ENCODE measurements at regions not wholly inside any gene's neighbourhood (a gene's known extent, or its start where the extent isn't known, plus 50 kb on each side); places are given as distances from the start of the nearest gene placed in this dataset.

DNA sequence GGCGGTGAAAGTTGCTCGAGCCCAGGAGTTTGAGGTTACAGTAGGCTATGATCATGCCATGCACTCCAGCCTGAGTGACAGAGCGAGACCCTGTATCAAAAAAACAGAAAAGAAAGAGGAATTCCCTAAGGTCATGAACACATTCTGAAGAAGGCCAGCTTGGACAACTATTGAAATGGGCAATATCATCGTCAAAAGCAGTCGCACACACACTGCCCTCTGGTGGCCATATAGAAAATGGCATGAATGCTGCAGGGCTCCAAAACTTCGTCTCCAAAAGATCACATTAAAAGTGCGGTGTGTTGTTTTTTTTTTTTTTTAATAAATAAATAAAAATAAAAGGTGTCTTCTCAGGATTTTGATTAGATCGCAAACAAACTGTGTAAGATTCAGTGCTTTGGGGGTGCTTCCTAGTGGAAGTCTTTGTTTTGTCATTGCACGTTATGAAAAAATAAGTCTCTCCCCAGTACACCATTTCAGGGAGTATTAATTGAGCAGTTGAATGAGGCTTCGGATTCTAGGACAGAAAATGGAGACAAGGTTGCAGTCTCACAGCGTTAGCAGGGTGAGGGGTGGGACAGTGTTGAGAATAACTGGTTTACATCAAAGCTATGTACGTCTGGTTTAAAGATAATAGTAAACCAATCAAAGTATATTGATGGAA is 87.5 kb upstream of the FMN2 start:
- dilution Hi-C loops (cut with MboI; ENCODE audit: extremely low pct_ligation_motif_present, low sequenced_read_pairs), result no loop called here
- FAIRE-seq (no peak), DNase-seq (ENCODE audit: low read depth, low spot score) (no peak)
- H3K4me1 ChIP-seq (ENCODE audit: control insufficient read depth, extremely low read depth, insufficient read depth, low read length), result no peaks in the 10 kb centered on the region
- no peak overlapping the region for H3K4me2 ChIP-seq (ENCODE audit: control insufficient read depth, extremely low read depth, insufficient read depth, low read depth, low read length)
- H3K36me3 ChIP-seq (ENCODE audit: control insufficient read depth in 2 of 2, extremely low read depth in 1 of 2, insufficient read depth in 2 of 2, low read length in 2 of 2), result no peaks in the 10 kb centered on the region
- no peak overlapping the region for H2AFZ ChIP-seq (ENCODE audit: control insufficient read depth, low read length)
- H3K9ac ChIP-seq (ENCODE audit: control insufficient read depth, extremely low read depth, insufficient read depth, low read length), result no peak overlapping the region
- H3K9me3 ChIP-seq (ENCODE audit: control insufficient read depth, low read depth, low read length), result no peaks in the 10 kb centered on the region
- no peak overlapping the region for H3K4me3 ChIP-seq (ENCODE audit: control insufficient read depth in 2 of 3, extremely low read depth in 1 of 3, insufficient read depth in 2 of 3, low read depth in 1 of 3, low read length in 3 of 3)
- H3K27ac ChIP-seq (ENCODE audit: control insufficient read depth, insufficient read depth, low read length), result no peak overlapping the region
- H4K20me1 ChIP-seq (ENCODE audit: control insufficient read depth, extremely low read depth, insufficient read depth, low read length), result no peaks in the 10 kb centered on the region
- H3K79me2 ChIP-seq (ENCODE audit: control insufficient read depth, insufficient read depth, low read length), result no peaks in the 10 kb centered on the region
- no peak for TF ChIP-seq EZH2 (IDR thresholded peaks at IDR 0.05; ENCODE audit: low read length)
- TF ChIP-seq, protein P1, sequence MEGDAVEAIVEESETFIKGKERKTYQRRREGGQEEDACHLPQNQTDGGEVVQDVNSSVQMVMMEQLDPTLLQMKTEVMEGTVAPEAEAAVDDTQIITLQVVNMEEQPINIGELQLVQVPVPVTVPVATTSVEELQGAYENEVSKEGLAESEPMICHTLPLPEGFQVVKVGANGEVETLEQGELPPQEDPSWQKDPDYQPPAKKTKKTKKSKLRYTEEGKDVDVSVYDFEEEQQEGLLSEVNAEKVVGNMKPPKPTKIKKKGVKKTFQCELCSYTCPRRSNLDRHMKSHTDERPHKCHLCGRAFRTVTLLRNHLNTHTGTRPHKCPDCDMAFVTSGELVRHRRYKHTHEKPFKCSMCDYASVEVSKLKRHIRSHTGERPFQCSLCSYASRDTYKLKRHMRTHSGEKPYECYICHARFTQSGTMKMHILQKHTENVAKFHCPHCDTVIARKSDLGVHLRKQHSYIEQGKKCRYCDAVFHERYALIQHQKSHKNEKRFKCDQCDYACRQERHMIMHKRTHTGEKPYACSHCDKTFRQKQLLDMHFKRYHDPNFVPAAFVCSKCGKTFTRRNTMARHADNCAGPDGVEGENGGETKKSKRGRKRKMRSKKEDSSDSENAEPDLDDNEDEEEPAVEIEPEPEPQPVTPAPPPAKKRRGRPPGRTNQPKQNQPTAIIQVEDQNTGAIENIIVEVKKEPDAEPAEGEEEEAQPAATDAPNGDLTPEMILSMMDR (optimal IDR thresholded peaks at IDR 0.05 in 1 of 3, IDR thresholded peaks at IDR 0.05 in 1 of 3, conservative IDR thresholded peaks at IDR 0.05 in 1 of 3; ENCODE audit: extremely low read depth in 1 of 3, insufficient read depth in 2 of 3, low read length in 3 of 3), result peak; percentile 25 to 44 (median 42)
- no peaks in the 10 kb centered on the region for H3K27me3 ChIP-seq (ENCODE audit: control insufficient read depth, extremely low read depth, insufficient read depth, low read length)
- H3K9me1 ChIP-seq (ENCODE audit: control insufficient read depth, extremely low read depth, insufficient read depth, low read length), result no peaks in the 10 kb centered on the region

DNA sequence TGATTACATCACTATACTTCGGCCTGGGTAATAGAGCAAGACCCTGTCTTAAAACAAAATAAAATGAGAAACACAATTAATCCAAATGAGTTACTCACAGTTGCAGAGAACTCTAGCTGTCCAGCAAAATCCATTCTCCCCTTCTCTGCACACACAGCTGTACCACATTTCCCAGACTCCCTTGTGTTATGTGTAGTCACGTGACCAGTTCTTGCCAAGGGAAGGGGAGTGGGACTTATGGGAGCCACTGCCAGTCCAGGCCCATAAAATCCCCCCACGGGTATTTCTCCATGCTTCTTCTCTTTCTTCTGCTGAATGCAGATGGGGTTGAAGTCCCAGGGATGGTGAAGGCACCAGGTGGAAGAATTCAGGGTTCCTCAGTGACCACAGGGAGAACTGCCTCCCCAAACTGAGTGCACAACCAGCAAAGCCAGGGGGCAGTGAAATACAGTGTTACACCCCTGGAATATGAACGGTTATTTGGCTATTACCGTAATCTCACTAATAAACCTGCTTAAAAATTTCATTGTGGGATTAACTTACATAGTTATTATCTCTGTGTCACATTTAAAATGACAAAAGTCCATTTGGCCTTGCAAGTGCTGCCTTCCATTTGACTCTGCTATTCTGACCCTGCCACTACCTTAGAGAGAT is 85.6 kb upstream of the FMN2 start:
- H3K9ac ChIP-seq (ENCODE audit: control insufficient read depth, extremely low read depth, insufficient read depth, low read length), result no peak overlapping the region
- H3K9me1 ChIP-seq (ENCODE audit: control insufficient read depth, extremely low read depth, insufficient read depth, low read length), result no peaks in the 10 kb centered on the region
- FAIRE-seq, result no peak
- no peaks in the 10 kb centered on the region for H3K36me3 ChIP-seq (ENCODE audit: control insufficient read depth in 2 of 2, extremely low read depth in 1 of 2, insufficient read depth in 2 of 2, low read length in 2 of 2)
- no peaks in the 10 kb centered on the region for H3K79me2 ChIP-seq (ENCODE audit: control insufficient read depth, insufficient read depth, low read length)
- H2AFZ ChIP-seq (ENCODE audit: control insufficient read depth, low read length), result no peak overlapping the region
- no peak for TF ChIP-seq EZH2 (IDR thresholded peaks at IDR 0.05; ENCODE audit: low read length)
- TF ChIP-seq, protein P1 (optimal IDR thresholded peaks at IDR 0.05 in 1 of 3, IDR thresholded peaks at IDR 0.05 in 1 of 3, conservative IDR thresholded peaks at IDR 0.05 in 1 of 3; ENCODE audit: extremely low read depth in 1 of 3, insufficient read depth in 2 of 3, low read length in 3 of 3), result no peak
- no peaks in the 10 kb centered on the region for H3K27me3 ChIP-seq (ENCODE audit: control insufficient read depth, extremely low read depth, insufficient read depth, low read length)
- no peak overlapping the region for H3K27ac ChIP-seq (ENCODE audit: control insufficient read depth, insufficient read depth, low read length)
- no peak overlapping the region for H3K4me3 ChIP-seq (ENCODE audit: control insufficient read depth in 2 of 3, extremely low read depth in 1 of 3, insufficient read depth in 2 of 3, low read depth in 1 of 3, low read length in 3 of 3)
- H3K4me2 ChIP-seq (ENCODE audit: control insufficient read depth, extremely low read depth, insufficient read depth, low read depth, low read length), result no peak overlapping the region
- dilution Hi-C loops (cut with MboI; ENCODE audit: extremely low pct_ligation_motif_present, low sequenced_read_pairs), result no loop called here
- no peak for DNase-seq (ENCODE audit: low read depth, low spot score)
- no peaks in the 10 kb centered on the region for H3K4me1 ChIP-seq (ENCODE audit: control insufficient read depth, extremely low read depth, insufficient read depth, low read length)
- no peaks in the 10 kb centered on the region for H4K20me1 ChIP-seq (ENCODE audit: control insufficient read depth, extremely low read depth, insufficient read depth, low read length)
- H3K9me3 ChIP-seq (ENCODE audit: control insufficient read depth, low read depth, low read length), result no peaks in the 10 kb centered on the region

Measured in keratinocyte (primary cell).